NCI-H748 (cell line): ENCODE measurements at regions not wholly inside any gene's neighbourhood (a gene's known extent, or its start where the extent isn't known, plus 50 kb on each side); places are given as distances from the start of the nearest gene placed in this dataset.
A peak's percentile ranks its signal among the peaks of the same experiment; 100 is the strongest.

ENCODE experiments used
- DNase-seq: peaks from one replicate; lab custom pipeline; 2025; ENCODE audit not compliant: unreplicated experiment; lab: John Stamatoyannopoulos, UW

DNA sequence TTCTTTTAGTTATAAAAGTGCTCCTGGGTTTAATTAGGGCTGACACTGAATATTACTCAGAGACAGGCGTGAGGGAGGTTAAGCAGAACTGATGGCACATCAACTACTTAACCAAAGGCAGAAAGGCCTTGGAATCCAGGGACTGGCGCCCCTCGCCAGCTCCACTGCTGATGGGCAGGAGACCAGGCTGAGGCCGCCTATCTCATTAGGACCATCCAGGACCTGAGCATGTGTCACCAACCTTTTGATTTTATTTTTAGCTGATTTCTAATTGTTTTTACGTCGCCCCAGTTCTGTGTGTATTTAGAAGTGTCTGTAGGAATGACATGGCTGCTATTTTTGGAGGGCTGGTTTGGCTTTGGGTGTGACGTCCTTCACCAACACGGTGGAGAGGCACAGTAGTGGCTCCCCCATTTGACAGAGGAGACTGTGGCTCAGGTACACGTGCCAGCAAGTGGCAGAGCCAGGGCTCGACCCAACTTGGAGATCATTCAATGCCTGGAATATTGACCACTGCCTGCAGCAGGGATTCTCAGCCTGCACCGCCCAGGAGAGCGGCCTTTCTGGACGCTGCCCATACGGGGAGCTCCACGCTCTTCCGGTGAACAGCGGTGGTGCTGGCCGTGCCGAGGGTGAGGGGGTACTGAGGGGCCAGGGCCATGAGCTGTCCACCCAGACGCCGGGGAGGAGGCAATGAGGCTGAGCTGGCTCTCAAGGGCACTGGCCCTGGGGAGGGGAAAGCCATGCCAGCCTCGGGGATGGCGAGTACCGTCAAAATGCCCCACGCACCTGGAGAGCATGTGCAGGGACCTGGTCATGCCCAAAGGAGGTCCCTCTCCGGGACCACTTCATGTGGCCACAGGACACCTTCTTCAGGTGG, 205.7 kb downstream of the ASB1 start:
- no peak for DNase-seq

DNA sequence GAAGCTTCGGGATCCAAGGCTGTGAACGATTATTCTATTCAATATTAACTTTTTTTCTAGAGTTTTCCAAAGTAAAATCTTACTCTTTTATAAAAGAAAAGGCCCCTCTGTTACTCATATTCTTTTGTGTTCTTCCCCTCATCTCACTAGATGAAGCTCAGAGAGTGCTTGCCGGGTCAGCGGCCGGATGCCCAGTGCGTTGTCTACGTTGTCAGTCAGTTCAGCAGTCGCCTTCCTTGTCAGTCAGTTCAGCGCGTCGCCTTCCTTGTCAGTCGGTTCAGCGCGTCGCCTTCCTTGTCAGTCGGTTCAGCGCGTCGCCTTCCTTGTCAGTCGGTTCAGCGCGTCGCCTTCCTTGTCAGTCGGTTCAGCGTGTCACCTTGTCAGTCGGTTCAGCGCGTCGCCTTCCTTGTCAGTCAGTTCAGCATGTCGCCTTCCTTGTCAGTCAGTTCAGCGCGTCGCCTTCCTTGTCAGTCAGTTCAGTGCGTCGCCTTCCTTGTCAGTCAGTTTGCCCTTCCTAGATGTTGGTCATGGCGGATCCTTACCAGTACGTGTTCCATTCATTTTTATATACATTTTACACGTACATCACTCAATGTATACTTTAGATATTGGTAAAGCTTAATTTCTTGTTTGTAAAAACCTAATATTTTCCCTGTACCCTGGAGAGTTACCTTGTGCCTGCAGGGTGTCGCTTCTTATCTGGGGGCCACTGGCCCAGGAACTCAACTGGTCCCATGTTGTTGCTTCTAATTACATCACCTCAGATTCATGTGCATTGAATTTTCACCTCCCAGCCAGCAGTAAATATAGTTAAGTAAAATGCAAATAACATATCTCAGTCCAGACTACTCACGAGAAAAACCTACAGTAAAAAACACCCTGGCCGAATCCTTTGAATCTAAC, 206.9 kb downstream of the ASB1 start:
- no peak for DNase-seq

DNA sequence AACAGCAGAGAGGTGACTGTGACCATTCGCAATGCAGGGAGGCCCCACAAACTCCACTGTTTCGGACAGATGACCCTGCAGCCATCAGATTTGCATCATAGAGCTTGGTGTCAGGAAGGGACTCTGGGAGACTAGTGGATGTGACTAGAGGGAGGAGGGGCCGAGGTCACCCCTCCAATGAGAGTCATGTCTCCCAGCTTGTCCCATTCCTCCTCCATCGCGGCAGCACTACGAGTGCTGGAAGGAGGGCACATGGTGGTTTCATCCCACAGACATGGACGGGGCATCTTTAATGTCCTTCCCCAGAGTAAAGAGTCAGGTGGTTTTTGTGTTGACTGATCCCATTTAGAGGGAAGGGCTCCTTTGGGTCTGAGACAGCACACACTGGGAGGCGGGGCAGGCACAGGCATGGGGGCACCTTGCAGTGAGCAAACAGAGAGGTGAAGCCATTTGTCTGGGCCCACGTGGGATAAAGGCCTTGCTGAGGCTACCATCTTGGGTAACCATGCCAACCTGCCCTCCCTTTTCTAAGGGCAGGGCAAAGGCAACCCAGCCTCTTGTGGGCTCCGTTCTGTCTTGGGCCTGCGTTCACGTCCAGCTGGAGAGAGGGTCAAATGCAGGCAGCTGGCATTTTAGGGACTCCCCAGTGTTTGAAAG, 208.1 kb downstream of the ASB1 start:
- peak; percentile 41 for DNase-seq

DNA sequence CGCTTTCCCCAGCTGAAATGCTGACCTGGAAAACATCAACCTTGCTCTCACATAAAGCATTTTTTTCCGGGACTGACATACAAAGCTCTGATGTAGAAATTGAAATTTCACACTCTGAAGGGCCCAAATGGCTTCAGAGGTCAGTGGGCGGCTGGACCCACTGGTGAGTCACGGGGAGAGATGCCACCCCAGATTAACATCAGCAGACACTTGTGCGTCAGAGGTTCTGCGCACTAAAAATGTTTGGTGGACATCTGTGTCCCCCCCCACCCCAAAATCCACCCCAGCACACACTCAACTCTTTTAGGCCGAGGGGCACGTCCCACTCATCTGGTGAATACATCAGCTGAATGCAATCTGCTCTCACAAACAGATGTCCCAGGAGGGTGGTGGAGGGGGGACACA, 208.9 kb downstream of the ASB1 start:
- DNase-seq = no peak

DNA sequence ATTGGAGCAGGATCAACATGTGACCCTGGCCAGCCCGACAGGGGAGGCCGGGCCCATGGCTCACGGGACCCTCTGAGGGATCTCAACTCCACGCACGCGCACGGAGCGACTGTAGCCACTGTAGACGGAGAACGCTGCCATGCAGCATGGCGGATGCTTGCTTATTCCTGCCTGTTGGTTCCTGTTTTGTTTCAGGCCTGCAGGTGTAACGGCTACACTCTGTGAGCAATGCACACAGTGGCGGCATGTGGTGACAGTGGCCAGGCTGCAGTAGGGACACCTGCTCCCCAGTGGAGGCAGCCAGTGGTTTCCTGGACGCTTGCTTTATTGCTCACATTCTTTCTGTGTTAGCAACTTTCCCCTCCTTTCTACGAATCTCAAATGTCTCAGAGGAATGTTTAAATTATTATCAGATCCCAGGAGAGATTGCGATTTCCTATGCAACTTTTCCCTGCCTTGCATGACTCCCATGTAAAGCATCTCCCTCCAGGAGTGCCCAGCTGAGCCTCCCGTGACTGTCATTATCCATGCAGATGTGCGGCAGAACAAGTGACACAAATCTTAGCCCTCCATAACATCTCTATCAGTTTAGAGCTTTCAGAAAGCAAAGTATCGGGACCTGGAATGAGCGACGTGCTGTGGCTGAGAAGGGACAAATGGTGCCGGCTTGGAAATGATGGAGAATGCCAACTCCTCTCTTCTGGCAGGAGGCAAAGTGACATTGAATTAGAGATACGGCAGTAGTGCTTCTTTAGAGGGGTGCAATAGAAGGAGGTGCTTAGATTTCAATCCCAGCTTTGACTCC, 209.7 kb downstream of the ASB1 start:
- no peak for DNase-seq

DNA sequence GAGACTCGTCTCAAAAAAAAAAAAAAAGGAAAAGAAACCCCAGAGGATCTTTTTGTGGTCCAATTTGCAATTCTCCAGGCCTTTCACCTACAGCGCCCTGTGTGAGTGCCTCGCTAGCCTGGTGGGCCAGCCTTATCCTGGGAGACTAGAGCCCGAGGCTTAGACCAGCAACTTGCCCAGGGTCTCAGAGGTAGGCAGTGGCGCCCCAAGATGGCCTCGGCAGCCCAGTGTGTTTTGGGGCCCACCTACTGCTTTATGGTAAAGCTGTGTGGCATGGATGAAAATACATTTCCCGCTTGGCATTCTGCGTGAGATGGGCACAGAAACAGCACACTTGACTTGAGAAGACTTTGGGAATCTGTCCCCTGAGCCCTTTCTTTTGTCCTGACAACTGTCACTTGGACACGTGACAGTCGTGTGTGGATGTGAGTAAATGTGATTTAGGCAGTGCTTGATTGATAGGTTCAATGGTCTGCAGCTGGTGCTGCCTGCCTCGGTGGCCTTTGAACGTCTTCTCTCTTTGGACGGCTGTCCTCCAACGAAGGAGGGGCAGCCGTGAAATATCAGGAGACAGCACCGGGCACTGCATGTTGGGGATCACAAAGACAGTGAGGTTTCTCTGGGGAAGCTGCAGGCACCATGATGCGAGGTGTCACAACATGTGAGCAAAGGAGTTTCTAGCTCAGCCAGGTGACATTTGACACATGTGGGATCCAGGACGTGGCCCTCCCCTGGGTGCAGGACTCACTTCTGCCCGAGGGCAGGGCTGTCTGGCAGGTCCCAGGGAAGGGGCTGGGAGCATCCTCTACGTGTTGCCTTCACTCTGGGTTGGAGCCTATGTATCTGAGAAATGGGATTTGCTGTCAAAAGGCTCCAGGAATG, 209.5 kb upstream of the TWIST2 start:
- DNase-seq = no peak

DNA sequence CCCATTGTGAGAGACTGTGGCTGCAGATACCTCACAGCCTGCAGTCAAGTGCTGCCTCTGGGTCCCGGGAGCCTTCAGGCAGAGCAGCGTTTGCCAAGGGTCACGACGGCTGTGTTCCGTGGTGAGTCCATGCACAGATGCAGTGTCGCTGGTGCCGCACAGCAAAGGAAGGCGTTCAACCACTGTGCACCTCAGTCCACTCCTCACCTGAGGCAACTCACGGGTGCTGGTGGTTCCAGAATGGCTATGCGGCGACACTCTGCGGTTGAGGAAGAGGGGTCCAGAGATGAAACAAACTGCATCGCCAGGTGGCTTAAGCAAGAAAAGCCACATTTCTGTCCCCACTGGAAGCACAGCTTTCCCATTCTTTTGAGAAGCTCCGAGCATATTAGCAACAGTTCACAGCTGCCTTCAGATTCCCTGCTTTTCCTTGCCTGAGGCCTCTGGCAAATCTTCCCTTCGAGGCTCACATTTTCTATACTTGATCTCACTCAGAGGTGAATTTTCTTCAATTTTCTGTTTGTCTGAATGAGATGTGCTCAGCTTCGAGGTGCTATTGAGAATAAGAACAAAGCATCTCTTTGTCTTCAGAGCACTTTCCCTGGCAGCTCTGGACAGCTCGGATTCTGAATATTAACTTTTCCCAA, 208.8 kb upstream of the TWIST2 start:
- DNase-seq = no peak

DNA sequence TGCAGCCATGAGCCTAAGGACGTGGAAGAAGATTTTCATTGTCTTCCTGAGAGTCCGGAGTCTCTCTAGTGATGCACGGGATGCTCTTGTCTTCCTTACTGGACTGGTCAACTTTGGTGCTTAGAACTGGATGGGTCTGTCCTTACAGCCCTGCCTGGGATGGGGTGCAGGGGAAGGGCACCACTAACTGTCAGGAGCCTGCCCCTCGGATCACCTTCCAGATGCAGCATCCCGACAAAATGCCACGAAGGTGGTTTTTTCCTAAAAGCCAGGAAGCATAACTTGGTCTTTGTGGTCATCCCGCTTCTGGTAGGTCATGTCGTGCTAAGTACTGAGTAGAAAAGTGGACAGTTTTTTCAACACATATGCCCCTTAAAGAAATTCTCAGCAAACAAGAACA, 207.4 kb upstream of the TWIST2 start:
- DNase-seq = no peak

DNA sequence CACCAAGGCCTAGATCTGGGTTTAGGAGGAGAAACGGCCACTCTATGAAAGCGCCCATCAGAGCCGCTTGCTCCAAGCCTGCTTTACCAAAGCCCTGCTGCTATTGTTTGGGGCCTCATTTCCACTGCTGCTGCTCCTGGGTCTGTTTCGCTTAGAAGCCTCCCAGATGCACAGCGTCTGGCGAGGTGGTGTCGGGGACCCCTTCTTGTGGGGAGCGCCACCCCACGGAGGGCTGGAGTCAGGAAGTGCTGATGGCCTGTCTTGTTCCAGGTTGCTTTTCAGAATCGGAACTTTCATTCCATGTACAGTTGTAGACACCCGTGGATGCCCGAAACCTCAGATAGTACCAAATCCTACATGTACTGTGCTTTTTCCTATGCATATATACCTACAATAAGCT, 204.9 kb upstream of the TWIST2 start:
- no peak for DNase-seq

DNA sequence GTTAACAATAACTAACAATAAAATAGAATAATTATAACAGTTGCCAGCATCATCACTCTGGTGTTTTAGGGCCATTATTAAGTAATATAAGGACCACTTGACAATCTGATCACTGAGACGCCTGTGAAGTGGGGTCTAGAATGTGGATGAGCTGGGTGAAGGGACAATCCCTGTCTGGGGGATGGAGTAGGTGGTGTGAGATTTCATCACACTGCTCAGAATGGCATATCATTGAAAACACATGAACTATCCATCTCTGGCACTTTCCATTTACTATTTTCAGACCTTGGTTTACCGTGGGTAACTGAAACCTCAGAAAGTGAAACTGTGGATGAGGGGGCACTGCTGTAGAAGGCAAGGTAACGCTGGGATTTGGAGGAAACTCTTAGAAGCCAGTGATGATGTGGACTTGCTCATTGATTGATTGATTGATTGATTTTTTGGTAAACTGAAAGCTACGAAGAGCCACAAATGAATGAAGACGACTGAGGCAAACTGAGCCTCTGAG, 204.4 kb upstream of the TWIST2 start:
- no peak for DNase-seq

DNA sequence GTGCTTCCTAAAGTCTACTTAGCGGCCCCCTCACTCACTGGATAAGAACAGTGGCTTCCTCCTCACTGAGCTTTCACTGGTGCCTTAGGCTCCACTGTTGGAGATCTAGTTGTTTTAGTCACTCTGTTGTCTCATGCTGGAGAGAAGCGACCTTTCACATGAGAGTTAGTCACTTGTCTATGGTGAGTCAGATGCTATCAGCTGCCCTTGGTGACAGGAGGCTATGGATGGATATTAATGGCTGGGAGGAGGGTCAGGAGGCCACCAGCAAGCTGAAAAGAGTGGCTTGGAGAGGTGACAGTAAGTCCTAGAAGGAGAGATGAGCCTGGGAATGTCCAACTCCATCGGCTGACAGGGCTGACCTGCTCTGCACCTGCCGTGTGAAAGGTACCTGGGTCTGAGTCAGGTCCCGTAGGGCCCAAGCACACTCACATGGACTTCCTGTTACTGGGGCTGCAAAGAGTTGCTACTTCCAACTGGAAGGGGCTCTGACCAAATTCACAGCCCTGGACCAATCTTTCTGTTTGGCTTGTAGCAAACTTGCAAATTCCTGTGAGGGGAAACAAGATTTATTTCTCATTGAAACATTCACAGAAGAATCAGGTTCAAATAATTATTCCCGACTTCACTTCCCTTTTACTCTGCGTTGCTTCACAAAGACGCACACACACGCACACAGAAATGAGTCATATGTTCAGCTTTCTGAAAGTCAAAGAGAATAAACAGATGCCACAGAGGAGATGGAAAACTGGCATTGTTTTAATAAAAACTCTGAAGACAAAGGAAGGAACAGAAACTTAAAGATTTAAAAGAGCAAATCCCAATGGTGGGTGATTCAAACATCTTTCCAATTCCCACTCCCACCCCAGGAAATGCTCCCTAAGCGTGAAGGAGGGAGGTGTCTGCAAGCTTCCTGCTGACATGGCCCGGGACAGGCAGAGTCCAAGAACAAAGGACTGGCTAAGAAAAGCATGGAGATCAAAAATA, 203.5 kb upstream of the TWIST2 start:
- no peak for DNase-seq

DNA sequence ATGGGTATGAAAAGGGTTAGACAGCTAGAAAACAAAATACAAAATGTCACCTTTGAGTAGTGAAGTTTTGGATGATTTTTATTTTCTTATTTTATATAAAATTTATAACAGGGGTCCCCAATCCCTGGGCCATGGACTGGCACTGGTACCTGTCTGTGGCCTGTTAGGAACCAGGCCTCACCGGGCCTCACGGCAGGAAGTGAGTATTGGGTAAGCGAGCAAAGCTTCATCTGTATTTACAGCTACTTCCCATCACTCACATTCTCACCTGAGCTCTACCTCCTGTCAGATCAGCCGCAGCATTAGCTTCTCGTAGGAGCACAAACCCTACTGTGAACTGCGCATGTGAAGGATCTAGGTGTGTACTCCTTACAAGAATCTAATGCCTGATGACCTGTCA, 202.8 kb upstream of the TWIST2 start:
- DNase-seq = no peak

DNA sequence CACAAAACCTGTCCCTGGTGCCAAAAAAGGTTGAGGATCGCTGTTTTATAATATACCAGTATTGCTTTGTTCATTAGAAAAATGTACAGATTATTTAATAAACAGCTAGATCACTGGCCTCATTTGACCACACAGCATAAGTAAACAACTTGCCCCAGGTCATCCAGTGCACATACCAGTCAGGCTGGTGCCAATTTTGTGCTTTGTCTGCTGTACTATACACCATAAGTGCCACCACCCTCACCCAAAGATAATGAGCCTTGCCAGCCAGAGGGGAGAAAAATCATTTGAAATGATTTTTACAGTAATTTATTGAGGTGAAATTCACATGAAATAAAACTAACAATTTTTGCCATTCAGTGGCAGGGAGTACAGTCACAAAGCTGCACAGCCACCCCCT, 202.2 kb upstream of the TWIST2 start:
- no peak for DNase-seq

DNA sequence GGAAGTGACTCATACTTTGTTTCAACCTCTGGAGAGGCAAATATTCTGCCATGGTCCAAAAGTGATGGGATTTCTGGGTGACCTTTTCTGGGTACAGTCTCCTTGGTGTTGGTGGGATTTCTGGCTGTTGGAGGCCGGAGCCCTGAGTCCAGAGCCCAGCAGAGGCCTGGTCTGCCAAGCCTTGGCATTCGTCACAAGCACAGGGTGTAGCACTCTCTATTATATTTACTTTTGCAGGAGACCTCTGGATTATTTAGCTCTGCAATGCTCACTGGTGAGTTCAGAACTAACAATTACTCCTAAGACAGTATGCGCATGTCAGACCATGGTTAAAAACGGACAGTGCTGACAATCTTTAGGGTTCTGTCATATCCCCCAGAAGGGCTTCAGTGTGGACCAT, 201.6 kb upstream of the TWIST2 start:
- DNase-seq = no peak

DNA sequence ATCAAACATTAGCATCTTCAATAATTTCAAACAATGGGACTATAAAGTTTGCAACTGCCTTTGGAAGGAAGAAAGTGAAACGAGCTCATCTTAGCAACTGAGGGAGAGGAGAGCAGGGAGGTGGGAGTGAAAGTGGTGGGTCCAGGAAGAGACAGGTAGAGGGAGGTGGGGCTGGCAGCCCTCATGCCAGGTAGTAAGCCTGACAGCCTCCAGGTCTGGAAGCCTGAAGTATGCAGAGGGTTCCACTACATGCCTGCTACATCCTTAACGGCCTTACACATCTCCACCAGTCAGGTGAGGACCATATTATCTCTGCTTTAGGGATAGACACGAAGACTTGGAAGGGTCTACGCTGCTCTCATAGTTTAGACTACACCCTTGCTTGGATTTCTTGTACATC, 201.1 kb upstream of the TWIST2 start:
- no peak for DNase-seq

DNA sequence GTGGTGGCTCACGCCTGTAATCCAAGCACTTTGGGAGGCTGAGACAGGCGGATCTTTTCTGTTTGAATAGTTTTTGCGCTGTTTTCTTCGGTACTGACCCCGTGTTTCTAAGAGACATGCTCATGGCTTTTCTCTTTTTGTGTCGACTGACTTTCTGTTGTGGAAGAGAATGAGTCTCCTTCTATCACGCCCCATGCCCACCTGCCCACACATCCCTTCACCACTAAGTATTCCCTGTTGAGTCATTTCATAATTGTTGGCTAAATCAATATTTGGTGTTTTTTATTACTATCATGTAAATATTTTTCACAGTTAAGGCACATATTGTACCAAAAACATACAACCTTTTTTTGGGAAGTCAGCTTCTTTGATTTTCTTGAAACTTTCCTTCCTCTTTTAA, 198.8 kb upstream of the TWIST2 start:
- DNase-seq = no peak

DNA sequence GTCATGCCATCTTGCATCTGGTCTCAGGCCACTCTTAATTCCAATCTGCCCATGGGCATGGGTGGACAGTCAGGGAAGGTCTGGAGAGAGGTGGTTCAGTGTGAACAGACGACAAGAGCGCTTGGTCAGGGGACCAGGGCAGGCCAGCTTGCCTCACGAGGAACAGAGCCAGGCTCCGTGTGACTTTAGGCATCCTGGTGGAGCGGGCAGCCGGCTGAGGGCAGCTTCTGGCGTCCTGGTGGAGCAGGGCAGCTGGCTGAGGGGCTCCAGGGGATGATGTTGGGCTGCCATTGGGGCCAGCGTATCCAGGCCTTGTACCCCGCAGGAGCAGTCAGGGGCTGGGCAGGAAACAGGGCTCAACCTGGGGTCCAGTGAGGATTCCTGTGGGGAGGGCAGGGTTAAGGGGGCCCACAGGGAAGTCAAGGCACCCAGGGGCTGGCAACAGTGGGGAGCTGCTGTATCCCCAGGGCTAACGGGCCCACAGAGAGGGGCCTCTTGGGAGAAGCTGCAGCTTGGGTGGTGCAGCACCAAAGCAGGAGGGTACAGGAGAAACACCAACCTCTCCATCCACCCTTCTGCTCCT, 197.9 kb upstream of the TWIST2 start:
- no peak for DNase-seq

DNA sequence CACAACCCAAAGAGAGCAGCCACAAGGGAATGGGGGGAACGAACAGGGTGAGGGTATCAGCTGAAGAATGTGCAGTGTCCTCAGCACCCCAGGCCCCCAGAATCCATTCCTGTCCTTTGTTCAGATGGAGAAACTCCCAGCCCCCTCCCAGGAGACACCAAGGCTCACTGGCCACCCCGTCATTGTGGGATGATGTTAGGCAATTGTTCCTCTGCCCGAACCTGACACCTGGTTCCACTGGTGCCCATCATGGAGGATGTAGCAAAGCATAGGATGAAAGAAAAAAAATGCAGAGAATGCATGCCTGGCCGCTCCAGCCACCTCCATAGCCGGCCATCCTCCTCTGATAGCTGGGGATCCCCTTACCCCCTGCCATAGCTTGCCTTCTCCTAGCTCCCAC, 197.3 kb upstream of the TWIST2 start:
- DNase-seq = no peak
